Suprapubic skin (tissue), 4 donors: ENCODE measurements at regions not wholly inside any gene's neighbourhood (a gene's known extent, or its start where the extent isn't known, plus 50 kb on each side); places are given as distances from the start of the nearest gene placed in this dataset.

Experiments used
- POLR2A ChIP-seq, 2 donors: fragments of 450-650 bp; IDR thresholded peaks; one replicate each; pipeline ENCODE4 v1.6.1; 2017; ENCODE audit warnings: antibody characterized with exemption in 2 of 2, mild to moderate bottlenecking in 2 of 2, moderate library complexity in 2 of 2
- POLR2AphosphoS5 ChIP-seq, 3 donors: sonication (generic); formaldehyde crosslinking; IDR thresholded peaks; one replicate each; pipeline ENCODE4 v1.6.1; 2017; ENCODE audit warnings: antibody characterized with exemption in 3 of 3
- TF ChIP-seq, protein P1 (sequence below), 2 donors: fragments of 200-600 bp in 1 of 2; fragments of 450-650 bp in 1 of 2; sonication (generic) in 1 of 2; IDR thresholded peaks; one replicate each; pipeline ENCODE4 v1.5.1; 2016 to 2019; ENCODE audit warnings: antibody characterized with exemption in 2 of 2, mild to moderate bottlenecking in 1 of 2, moderate library complexity in 1 of 2

DNA sequence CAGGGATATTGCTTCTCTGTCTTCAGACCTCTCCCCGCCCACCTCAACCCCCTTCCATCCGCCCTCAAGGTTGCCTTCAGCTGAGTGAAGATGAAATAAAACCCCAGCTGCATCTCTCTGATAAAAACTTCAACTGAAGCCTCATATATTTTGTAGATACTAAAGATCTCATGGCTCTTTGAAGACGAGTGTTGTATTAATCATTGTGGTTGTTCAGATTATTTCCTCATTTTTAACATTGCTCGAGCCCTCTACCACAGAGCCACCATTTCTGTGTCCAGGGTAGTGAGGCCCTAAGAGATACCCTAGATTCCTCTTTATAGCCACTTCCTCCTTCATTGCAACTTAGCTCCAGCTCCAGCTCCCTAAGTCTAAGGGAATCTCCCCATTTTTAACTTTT is 312.8 kb upstream of the ZNF507 start:
- TF ChIP-seq, protein P1, sequence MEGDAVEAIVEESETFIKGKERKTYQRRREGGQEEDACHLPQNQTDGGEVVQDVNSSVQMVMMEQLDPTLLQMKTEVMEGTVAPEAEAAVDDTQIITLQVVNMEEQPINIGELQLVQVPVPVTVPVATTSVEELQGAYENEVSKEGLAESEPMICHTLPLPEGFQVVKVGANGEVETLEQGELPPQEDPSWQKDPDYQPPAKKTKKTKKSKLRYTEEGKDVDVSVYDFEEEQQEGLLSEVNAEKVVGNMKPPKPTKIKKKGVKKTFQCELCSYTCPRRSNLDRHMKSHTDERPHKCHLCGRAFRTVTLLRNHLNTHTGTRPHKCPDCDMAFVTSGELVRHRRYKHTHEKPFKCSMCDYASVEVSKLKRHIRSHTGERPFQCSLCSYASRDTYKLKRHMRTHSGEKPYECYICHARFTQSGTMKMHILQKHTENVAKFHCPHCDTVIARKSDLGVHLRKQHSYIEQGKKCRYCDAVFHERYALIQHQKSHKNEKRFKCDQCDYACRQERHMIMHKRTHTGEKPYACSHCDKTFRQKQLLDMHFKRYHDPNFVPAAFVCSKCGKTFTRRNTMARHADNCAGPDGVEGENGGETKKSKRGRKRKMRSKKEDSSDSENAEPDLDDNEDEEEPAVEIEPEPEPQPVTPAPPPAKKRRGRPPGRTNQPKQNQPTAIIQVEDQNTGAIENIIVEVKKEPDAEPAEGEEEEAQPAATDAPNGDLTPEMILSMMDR (IDR thresholded peaks at IDR 0.05), result no peak
- TF ChIP-seq POLR2AphosphoS5 (IDR thresholded peaks at IDR 0.05) (no peak), POLR2A (IDR thresholded peaks at IDR 0.05) (no peak)
